ENCODE measurements at regions not wholly inside any gene's neighbourhood (a gene's known extent, or its start where the extent isn't known, plus 50 kb on each side); places are given as distances from the start of the nearest gene placed in this dataset.

GRCh38 chr15:69557707-69558409, 105.2 kb downstream of the RPLP1 start:
- H3K9me3 ChIP-seq (ENCODE audit: low read length) = no peaks in the 10 kb centered on the region
- no peak overlapping the region for H2AFZ ChIP-seq (ENCODE audit: low read length)
- no peaks in the 10 kb centered on the region for H3K4me1 ChIP-seq (ENCODE audit: insufficient read depth, low read length, poor library complexity, severe bottlenecking)
- intact Hi-C loops (cut with micrococcal nuclease; ENCODE audit: unreplicated experiment) = no loop called here
- no peak for DNase-seq (ENCODE audit: low spot score)
- no peak overlapping the region for H3K27ac ChIP-seq (ENCODE audit: low read depth, low read length, poor library complexity, severe bottlenecking)
- H3K4me3 ChIP-seq (ENCODE audit: low read depth, low read length, poor library complexity, severe bottlenecking) = no peak overlapping the region
- TF ChIP-seq CTCF (conservative IDR thresholded peaks at IDR 0.05; ENCODE audit: low read length) (no peak), EZH2phosphoT487 (IDR thresholded peaks at IDR 0.05; ENCODE audit: borderline replicate concordance, low read depth, low read length) (no peak)
- POLR2A ChIA-PET = no interaction called here
- CTCF ChIA-PET (ENCODE audit: unreplicated experiment) = no interaction called here
- no peaks in the 10 kb centered on the region for H4K20me1 ChIP-seq (ENCODE audit: insufficient read depth, low read length)
- H3K79me2 ChIP-seq (ENCODE audit: insufficient read depth, low read depth, low read length) = no peaks in the 10 kb centered on the region
- no peak overlapping the region for H3K4me2 ChIP-seq (ENCODE audit: low read length)
- H3K36me3 ChIP-seq (ENCODE audit: insufficient read depth, low read length) = no peaks in the 10 kb centered on the region
- BruUV-seq (replicated peaks) = no TSS peak
- H3K9me2 ChIP-seq (ENCODE audit: insufficient read depth, low read length) = no peaks in the 10 kb centered on the region

GRCh38 chr15:69559440-69560190, 107.0 kb downstream of the RPLP1 start:
- POLR2A ChIA-PET = interaction anchor here (0.7 kb wide), 1 partner anchor 20 kb away, joined by 3 read pairs; no protein-coding TSS in a partner anchor
- TF ChIP-seq EZH2phosphoT487 (IDR thresholded peaks at IDR 0.05; ENCODE audit: borderline replicate concordance, low read depth, low read length) (no peak), CTCF (conservative IDR thresholded peaks at IDR 0.05; ENCODE audit: low read length) (no peak)
- Histone ChIP-seq H3K9me3 (ENCODE audit: low read length) (no peaks in the 10 kb centered on the region), H3K36me3 (ENCODE audit: insufficient read depth, low read length) (no peaks in the 10 kb centered on the region), H3K79me2 (ENCODE audit: insufficient read depth, low read depth, low read length) (no peaks in the 10 kb centered on the region), H3K4me1 (ENCODE audit: insufficient read depth, low read length, poor library complexity, severe bottlenecking) (no peaks in the 10 kb centered on the region), H3K4me2 (ENCODE audit: low read length) (no peak overlapping the region), H3K9me2 (ENCODE audit: insufficient read depth, low read length) (no peaks in the 10 kb centered on the region), H2AFZ (ENCODE audit: low read length) (no peak overlapping the region), H3K27ac (ENCODE audit: low read depth, low read length, poor library complexity, severe bottlenecking) (no peak overlapping the region), H4K20me1 (ENCODE audit: insufficient read depth, low read length) (no peaks in the 10 kb centered on the region), H3K4me3 (ENCODE audit: low read depth, low read length, poor library complexity, severe bottlenecking) (no peak overlapping the region)
- intact Hi-C loops (cut with micrococcal nuclease; ENCODE audit: unreplicated experiment) = no loop called here
- CTCF ChIA-PET (ENCODE audit: unreplicated experiment) = no interaction called here
- no TSS peak for BruUV-seq (replicated peaks)
- no peak for DNase-seq (ENCODE audit: low spot score)
